ENCODE measurements at regions not wholly inside any gene's neighbourhood (a gene's known extent, or its start where the extent isn't known, plus 50 kb on each side); places are given as distances from the start of the nearest gene placed in this dataset.

GRCh38 chr1:171403393-171403792 is 81.9 kb upstream of the PRRC2C start:
- TF ChIP-seq CEBPB (IDR thresholded peaks at IDR 0.05; ENCODE audit: low read depth, low read length) (no peak), CTCF (IDR thresholded peaks at IDR 0.05; ENCODE audit: control extremely low read depth in 1 of 3, insufficient read depth in 1 of 3, low read depth in 1 of 3, low read length in 3 of 3) (no peak), EZH2 (IDR thresholded peaks at IDR 0.05; ENCODE audit: low read depth, low read length, severe bottlenecking) (no peak), KDM5A (IDR thresholded peaks at IDR 0.05; ENCODE audit: low read length) (no peak), USF2 (IDR thresholded peaks at IDR 0.05; ENCODE audit: low read length) (no peak), SIN3A (conservative IDR thresholded peaks at IDR 0.05 in 1 of 2, IDR thresholded peaks at IDR 0.05 in 1 of 2; ENCODE audit: low read depth in 1 of 2, low read length in 2 of 2) (no peak), CBX8 (IDR thresholded peaks at IDR 0.05; ENCODE audit: borderline replicate concordance, low read depth, low read length) (no peak), CHD2 (IDR thresholded peaks at IDR 0.05; ENCODE audit: low read length) (no peak), KDM1A (IDR thresholded peaks at IDR 0.05; ENCODE audit: borderline replicate concordance, low read length) (no peak), ATF3 (IDR thresholded peaks at IDR 0.05; ENCODE audit: insufficient read depth, low read depth, low read length) (no peak), POLR2A (IDR thresholded peaks at IDR 0.05; ENCODE audit: control extremely low read depth in 1 of 2, low read depth in 2 of 2, low read length in 2 of 2) (no peak), MAX (IDR thresholded peaks at IDR 0.05) (no peak)

Data from H1 (cell line).